ENCODE measurements at regions not wholly inside any gene's neighbourhood (a gene's known extent, or its start where the extent isn't known, plus 50 kb on each side); places are given as distances from the start of the nearest gene placed in this dataset.

GRCh38 chr5:63564789-63565188, 397.5 kb downstream of the HTR1A start:
- intact Hi-C loops (cut with DNase I) = no loop called here
- no peak for DNase-seq

- peak in 1 of 10 donors; percentile 70 for DNase-seq
- intact Hi-C loops (cut with DNase I) = no loop called here
Observed at GRCh38 chr5:63563008-63563917, 399.0 kb downstream of the HTR1A start.

- intact Hi-C loops (cut with DNase I) = no loop called here
- DNase-seq = peak in 1 of 10 donors; percentile 51
Observed at GRCh38 chr5:63555874-63556273, 406.4 kb downstream of the HTR1A start.

GRCh38 chr5:63554191-63554590, 408.1 kb downstream of the HTR1A start:
- intact Hi-C loops (cut with DNase I) = no loop called here
- DNase-seq = no peak

GRCh38 chr5:63553073-63553472, 409.2 kb downstream of the HTR1A start:
- DNase-seq = no peak
- intact Hi-C loops (cut with DNase I) = no loop called here

GRCh38 chr5:63535840-63536602, 426.2 kb downstream of the HTR1A start:
- intact Hi-C loops (cut with DNase I) = no loop called here
- DNase-seq = no peak

- intact Hi-C loops (cut with DNase I) = no loop called here
- no peak for DNase-seq
Observed at GRCh38 chr5:63524281-63524680, 438.0 kb downstream of the HTR1A start.

- intact Hi-C loops (cut with DNase I) = no loop called here
- DNase-seq = no peak
Observed at GRCh38 chr5:63516006-63516405, 446.2 kb downstream of the HTR1A start.

- no peak for DNase-seq
- intact Hi-C loops (cut with DNase I) = no loop called here
Observed at GRCh38 chr5:63500242-63500641, 462.0 kb downstream of the HTR1A start.

- DNase-seq = no peak
- intact Hi-C loops (cut with DNase I) = no loop called here
Observed at GRCh38 chr5:63495225-63495624, 467.0 kb downstream of the HTR1A start.

- intact Hi-C loops (cut with DNase I) = no loop called here
- DNase-seq = no peak
Observed at GRCh38 chr5:63483338-63483737, 478.9 kb downstream of the HTR1A start.

- no peak for DNase-seq
- intact Hi-C loops (cut with DNase I) = no loop called here
Observed at GRCh38 chr5:63473335-63473967, 488.8 kb downstream of the HTR1A start.

- no peak for DNase-seq
- intact Hi-C loops (cut with DNase I) = no loop called here
Observed at GRCh38 chr5:63456279-63456678, 506.0 kb downstream of the HTR1A start.

GRCh38 chr5:63451188-63451587, 511.1 kb downstream of the HTR1A start:
- intact Hi-C loops (cut with DNase I) = no loop called here
- no peak for DNase-seq

GRCh38 chr5:63439537-63439936, 522.7 kb downstream of the HTR1A start:
- intact Hi-C loops (cut with DNase I) = no loop called here
- DNase-seq = no peak

GRCh38 chr5:63409737-63410136, 552.5 kb downstream of the HTR1A start:
- DNase-seq = no peak
- intact Hi-C loops (cut with DNase I) = no loop called here

GRCh38 chr5:63408984-63409383, 553.3 kb downstream of the HTR1A start:
- intact Hi-C loops (cut with DNase I) = no loop called here
- DNase-seq = no peak

GRCh38 chr5:63401436-63402046, 560.7 kb downstream of the HTR1A start:
- peak; percentile 39 to 95 (median 76) for DNase-seq
- intact Hi-C loops (cut with DNase I) = loop anchor here (2.0 kb wide), 1 partner anchor 561 kb away; the partner anchor contains the start of gene HTR1A

GRCh38 chr5:63400079-63400478, 562.2 kb downstream of the HTR1A start:
- intact Hi-C loops (cut with DNase I) = loop anchor here (2.0 kb wide), 1 partner anchor 563 kb away; the partner anchor contains the start of gene HTR1A

GRCh38 chr5:63398346-63398745, 563.9 kb downstream of the HTR1A start:
- intact Hi-C loops (cut with DNase I) = no loop called here
- DNase-seq = no peak

More at GRCh38 chr5:63400079-63400478, 562.2 kb downstream of the HTR1A start:
- DNase-seq = no peak
